Activated CD4-positive, alpha-beta T cell treated with anti-CD3 and anti-CD28 coated beads, Interleukin-2, amount 50 U/mL, for 24 hours (primary cell): ENCODE measurements at regions not wholly inside any gene's neighbourhood (a gene's known extent, or its start where the extent isn't known, plus 50 kb on each side); places are given as distances from the start of the nearest gene placed in this dataset.
"Not testable (repeated sequence)": the region's sequence is repeated elsewhere in the genome, so short reads cannot be mapped to it uniquely, and the experiment has no call there.

Experiments used
- DNase-seq, 2 donors: peaks; one replicate each; pipeline ENCODE4 v3.0.0-alpha.2; 2020; ENCODE audit warnings: low read depth in 1 of 2, low spot score in 1 of 2

DNA sequence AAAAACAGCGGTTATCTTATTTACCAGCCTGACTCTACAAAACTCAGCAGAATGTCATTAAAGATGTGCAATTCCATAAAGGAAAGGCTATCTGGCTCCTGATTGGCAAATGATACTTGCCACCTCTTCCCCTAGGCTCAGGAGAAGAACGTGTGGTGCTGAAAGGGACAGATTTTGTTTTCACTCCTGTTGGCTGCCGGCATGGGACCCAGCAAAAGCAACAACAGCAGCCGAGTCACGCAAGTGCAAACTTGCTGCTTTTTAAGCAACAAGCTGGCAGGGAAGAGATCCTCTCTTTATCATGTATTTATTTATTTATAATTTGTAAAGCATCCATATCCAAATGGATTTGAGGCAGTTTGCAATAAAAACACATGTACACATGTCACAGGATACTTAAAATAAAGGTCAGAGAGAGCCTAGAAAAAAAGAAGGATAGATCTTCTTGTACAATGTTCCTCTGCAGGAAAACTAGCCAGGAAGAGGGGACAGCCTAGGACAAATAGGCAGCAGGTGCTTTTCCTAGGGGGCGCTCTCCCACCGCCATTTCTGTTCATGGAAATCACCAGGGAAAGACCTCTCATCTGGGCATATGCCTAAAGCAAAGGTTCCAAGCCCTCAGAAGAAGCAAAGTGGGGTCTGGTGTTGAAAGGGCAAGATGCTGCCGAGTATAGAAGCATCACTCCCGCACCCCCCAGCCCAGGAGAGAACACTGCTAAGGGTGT is 799.3 kb downstream of the BCL11A start:
- DNase-seq = no peak

DNA sequence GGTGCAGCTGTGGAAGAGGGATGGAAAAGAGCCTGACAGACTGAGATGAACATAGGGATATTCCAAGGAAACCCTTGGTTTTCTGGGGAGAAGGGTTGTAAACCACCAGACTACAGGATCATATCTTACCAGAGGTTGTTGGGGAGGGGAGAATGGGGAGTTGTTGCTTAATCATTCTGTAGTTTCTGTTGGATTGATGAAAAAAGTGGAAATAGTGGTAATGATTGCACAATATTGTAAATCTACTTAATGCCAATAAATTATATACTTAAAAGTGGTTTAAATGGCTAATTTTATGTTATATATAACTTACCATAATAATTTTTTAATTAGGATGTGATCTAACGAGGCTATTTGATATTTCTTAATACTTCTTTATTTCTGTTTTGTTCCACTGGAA is 800.9 kb downstream of the BCL11A start:
- no peak for DNase-seq

DNA sequence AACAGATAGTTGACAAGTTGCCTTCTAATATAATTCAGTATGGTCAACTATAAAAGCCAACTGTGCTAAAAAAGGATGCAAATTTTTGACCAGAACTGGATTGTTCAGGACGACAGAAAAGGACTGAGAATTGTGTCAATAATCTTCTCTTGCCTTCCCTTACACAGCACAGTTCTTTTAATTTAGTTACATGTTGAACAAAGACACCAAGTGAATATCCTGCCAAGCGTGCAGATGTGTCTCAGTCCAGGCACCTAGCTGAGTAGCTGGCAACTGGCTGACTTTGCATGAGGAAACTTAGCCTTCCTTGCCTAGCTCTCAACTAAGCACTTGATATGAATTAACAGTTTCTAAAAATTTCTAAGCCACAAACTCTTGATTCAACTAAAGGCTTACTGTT is 801.4 kb downstream of the BCL11A start:
- DNase-seq = no peak

DNA sequence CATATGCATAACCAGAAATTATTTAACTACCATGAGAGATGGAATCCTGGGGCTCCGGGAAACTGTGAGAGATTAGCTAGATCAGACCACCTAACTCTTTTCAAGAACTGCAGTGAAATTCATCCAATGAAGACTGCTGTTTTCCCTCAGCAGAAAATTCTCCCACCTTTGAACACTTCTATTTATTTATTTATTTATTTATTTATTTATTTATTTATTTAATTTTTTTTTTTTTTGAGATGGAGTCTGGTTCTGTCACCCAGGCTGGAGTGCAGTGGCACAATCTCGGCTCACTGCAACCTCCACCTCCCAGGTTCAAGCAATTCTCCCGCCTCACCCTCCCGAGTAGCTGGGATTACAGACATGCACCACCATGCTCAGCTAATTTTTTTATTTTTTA is 802.2 kb downstream of the BCL11A start:
- DNase-seq = not testable (repeated sequence)

DNA sequence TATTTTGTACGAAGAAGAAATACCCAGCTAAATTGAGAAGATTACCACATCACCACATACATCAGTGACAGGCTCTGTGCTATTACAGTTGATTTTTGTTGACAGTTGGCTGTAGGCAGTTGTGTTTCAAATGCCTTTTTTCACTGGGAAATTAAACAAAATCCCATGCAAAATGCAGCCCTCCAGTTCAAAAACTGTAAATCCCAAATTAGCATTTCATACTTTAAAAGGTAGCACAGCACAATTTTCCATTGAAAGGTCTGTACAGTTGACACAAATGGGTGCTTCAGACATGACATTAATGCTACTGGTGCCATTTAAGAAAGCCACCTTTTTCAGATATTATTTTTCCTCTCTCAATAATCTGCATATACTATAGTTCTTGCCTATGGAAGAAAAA is 807.2 kb downstream of the BCL11A start:
- no peak for DNase-seq

DNA sequence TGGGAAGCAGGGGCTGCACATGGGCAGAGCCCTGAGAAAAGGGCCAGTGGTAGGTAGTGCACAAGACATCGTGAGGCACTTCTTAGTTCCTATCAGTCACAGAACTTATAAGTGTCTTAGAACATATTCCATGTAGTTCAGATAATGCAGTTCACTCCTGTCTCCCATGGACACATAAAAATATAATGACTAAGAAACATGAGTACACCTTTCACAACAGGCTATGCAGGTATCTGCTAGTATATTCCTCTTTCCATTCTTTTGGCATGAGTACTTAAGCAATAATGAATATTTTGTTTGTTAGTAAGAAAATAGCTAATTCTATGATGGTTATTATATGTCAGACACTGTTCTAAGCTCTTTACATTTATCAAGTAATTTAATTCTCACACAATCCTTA is 808.4 kb downstream of the BCL11A start:
- DNase-seq = no peak

DNA sequence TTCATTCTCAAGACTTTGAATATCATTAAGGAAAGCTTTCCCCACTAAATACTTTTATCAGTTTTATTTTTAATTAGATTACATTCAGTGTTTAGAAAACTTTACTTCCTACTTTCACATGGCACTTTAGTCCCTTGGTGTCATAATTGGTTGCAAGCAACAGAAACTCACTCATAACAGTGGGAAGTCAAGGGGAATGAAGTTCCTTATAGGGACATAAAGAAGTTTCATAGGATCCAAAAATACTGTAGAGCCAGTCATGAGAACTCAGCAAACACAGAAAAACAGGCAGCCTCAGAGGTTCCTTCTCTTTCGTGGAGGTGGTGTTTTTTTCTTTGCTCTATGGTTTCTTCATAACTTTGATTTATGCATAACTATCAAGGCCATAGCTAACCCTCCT is 809.0 kb downstream of the BCL11A start:
- DNase-seq = no peak

DNA sequence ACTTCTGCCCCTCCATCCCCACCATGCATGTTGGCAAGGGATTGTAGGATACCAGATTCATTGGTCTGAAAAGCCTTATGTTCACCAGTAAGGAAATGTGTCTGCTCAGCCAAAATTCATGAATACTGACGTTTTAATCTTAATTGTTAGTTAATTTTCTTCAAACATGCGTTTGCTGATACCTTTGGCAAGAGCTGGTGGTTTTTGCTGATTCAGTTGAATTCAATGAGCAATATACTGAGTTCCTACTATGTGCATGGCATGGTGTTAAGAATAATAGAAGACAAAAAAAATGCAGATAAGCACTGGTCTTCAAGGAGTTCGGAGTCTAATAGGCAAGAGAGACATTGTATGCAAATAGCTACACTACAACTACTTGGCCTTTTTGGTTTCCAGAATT is 811.6 kb downstream of the BCL11A start:
- no peak for DNase-seq

DNA sequence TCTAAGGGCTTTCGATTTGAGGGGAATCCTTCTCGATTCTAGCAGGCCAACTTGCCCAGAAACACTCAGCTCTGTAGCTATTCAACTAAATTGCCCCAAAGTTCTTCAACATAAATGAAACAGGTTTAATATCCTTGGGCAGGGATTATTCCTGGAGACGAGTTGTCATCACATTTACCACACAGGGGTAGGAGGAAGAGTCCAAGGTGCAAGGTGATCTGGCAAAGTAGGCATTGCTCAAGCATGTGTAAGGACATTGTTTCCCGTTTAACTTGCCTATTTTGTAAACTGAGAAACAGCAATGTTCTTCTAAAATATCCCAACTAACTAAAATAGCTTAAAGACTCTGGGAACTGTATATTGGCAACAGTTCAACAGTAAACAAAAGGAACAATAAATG is 814.3 kb downstream of the BCL11A start:
- DNase-seq = no peak

DNA sequence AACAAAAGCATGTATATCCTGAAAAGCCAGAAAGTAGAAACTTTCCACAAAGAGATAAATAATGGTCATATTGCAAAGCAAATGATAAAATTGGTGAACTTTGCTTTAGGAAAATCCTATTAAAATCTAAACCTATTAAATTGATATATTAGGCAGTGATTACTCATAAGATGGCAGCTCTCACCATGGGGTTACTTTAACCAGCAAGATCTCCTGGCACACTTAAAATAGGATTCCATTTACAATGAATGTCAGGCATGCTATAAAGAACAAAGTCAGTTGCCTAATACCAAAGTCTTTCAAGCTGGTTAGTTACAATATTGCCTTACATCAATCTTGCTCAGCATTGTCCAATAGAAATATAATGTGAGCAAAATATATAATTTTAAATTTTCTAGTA is 816.2 kb downstream of the BCL11A start:
- DNase-seq = no peak

DNA sequence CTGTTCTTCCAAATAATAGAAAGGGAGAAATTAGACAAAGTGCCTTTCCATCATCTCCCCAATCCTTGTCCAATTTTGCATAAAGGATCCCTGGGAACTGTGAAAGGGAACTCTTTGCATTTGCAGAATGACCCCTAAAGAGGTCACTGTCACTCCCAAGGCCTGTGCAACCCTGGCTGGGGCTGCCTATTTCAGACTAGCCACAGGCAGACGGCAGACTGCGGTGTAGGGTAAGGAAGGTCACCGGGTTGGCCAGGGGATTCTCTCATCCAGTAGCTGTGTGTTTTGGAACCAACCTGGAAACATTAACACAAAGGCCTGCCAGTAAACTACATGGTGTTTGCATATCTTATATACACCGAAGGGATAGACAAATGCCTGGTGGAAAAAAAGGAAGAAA is 818.7 kb downstream of the BCL11A start:
- no peak for DNase-seq

DNA sequence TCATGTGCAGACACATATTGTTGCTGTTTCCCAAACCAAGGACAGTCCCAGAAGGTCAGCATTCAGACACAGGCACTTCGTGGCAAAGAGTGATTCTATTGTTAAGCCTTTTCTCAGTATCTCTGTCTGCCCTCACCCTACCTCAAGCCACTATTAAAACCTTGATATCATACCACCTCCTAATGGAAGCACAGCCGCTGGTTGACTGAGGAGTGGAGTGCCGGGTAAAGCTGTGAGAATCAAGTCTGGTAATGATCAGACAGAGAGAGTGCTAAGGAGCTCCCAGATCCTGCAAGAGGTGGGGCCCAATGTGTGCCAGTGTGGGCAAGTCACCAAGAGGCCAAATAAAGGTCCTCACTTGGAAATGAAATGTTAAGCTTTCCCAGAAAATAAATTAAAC is 819.5 kb downstream of the BCL11A start:
- no peak for DNase-seq

DNA sequence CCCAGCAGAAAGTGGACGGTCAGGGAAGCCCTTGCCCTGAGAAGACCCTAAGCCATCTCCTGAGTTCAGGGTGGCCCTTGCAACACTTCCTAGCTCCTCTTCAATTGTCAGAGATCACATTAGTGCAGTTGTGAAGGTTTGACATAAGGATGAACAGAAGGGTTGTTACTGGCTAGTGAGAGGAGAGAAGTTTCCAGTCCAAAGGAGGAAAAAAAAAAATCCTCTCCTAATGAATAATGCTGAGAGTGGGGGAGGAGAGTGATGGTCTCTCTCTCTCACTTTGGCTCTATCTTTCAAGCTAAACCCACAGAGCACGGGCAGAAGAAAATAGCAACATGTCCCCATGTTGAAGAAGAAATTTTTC is 819.9 kb downstream of the BCL11A start:
- no peak for DNase-seq

DNA sequence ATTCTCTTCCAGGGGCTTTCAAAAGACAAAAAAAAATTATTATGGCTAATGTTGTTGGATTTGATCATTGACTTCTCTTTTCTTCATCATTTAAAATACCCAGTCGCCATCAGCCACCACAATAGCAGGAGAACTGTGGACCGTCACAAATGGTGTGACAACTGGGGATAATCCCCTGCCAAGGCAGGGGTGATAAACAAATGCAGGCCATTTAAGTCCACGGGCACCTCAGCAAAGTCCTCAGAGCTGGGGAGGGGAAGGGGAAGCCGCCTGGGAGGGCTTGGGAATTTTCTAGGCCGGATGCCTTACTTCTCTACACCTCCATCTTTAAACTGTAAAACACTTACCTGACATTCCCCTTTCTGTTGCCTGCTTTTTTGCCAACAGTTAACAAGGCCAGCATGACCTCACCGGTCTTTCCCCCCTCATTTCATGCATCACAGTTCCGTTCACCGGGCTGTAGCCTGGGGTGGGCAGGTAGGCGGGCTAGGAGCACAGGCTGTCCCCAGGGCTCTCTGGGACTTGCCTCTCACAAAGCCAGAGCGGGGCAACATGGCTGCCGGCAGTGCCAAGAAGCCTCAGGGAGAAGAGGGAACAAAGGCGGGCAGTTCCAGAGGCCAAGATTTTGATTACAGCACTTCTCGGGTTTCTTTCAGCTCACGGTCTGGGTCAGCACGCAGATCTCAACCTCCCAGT is 820.4 kb downstream of the BCL11A start:
- DNase-seq = no peak

DNA sequence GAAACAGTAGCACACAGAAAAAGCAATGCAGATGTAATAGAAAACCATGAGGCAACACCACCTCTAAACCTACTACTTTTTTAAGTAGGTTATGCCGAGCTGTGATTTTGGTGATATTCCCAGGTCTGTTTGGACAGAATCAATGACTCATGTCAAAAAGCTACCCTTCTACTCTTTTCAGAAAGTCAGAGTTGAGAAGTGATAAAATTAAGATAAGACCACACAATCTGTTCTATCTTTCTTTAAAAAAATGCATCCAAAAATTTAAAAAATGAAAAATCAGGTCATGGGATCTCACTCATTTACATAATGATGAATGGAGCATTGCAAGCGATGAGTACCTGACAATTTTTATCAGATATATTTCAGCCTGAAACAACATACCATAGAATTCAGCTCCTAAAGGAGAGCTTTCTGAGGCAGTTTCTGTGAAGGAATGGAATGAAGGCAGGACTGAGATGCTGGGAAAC is 826.3 kb downstream of the BCL11A start:
- DNase-seq = no peak

DNA sequence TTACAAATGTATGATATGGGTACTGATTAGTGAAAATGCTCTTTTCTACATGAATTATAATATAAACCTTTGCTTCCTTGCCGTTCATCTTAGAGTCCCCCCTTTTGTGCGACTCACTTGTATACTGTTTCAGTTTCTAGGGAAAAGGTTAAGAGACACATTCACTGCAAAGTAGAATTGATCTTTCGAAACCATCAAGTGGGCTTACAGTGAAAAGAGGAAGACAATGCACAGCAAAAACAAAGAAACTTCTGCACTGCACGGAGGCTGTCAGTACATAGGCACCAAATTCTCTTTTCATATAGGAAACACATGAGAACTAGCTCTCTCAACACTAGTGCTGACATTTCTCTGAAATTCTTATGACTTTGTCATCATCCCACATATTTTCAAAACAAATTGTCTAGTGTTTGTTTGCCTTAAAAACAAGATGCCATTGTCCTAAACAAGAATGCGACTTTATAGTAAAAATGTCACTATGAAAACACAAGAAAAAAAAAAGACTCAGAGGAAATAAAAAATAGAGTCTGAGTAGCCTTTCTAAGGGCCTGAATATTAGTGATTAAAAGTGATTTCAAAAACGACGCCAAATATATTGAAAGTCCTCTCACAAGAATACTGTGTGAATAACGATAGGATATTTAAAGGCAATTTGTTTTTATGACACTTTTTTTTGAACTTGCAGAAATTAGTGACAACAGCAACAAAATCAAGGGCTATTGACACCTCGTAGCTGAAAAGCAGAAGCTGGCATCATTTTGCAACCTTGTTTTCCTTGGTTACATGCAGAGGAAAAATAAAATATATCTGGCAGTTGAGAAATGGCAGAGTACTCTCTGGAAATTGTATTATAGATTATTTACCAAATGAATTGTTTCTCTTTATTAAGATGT is 827.0 kb downstream of the BCL11A start:
- no peak for DNase-seq

DNA sequence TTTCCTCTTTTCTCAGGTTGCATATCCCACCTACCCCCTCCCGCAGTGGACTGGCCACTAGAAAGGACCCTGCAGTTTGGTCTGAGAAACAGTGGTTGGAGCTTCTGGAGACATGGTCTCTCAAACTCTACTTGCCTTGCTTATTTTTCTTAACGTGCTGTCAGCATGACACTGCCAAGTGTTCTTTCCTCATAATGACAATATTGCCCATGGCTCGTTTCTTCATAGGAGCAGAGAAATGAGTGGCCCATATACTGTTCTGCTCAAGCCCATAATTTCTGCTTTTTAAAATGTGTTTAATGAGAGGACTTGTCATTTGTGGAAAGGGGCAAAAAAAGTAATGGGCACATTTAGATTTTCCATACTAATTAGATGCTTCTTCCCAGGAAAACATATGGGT is 828.7 kb downstream of the BCL11A start:
- DNase-seq = no peak

DNA sequence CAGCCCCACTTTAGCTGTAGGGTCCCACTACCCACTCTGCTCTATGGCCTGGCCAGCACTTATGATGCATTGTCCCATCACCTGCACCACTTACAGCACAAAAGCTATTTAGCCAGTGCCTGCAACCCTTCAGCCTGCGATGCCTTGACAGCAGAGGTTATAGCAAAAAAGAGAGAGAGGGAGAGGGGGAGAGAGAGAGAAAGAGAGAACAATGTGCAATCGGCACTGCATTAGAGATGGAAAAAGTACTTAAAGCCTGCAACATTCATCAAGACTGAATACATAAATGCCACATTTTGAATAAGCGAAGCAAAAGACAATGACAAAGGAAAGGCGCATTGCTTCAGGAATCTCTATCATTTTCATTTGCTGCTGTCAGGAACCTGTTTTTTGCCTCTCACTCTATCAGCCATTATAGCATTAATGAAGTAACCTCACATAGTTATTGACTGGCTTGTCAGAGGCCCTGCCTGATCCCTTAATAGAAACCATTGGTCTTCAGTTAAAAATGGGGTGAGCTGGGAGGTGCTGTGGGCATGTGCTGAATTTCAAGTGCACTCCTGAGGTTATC is 833.1 kb downstream of the BCL11A start:
- no peak for DNase-seq

DNA sequence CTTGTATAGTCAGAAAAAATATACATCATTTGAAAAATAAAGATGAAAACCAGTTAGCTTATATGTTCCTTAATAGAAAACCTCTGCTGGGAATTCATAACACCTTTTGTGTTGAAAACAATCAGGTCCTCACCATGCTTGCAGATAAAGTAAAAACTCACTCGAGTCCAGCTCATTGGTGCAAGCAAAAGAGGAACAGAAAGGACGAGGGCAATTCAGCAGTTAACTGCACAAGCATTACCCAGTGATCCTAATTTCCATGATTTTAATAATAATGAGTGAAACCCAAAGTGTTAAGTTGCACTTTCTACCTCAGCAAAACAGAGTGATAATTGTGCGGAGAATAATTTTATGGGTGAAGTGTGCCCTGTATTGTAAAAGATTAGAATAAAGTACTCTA is 839.9 kb downstream of the BCL11A start:
- no peak for DNase-seq

DNA sequence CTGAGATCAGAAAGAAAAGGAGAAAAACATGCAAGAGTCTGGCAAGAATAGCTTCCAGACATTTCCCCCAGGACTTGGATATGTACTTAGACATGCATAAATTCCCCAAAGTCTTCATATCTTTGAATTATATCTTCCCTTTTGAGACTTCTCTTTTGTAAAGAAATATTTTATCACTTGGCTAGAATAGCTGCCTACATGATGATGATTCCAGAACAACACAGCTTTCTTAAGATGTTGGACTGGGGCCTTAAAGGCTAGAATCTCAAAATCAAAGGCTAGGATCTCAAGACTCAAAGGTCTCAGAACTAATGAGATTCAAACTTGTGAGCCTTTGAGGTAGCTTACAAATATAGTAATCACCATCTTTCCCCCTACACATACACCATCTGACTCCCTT is 842.3 kb downstream of the BCL11A start:
- DNase-seq = no peak

DNA sequence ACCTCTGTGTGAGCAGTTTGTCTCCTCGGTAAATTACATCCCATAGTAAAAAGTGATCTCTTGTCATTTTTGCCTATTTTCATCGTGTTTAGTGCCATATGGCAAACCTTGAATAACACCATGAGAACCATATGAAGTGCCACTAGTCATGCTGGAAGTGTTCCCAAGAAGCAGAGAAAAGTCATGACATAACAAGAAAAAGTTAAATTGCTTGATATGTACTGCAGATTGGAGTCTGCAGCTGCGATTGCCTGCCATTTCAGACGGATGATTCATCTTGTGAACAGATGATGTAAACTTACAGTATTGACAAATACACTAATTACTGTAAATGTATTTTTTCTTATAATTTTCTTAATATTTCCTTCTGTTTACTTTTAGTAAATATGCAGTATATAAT is 846.7 kb downstream of the BCL11A start:
- DNase-seq = no peak

DNA sequence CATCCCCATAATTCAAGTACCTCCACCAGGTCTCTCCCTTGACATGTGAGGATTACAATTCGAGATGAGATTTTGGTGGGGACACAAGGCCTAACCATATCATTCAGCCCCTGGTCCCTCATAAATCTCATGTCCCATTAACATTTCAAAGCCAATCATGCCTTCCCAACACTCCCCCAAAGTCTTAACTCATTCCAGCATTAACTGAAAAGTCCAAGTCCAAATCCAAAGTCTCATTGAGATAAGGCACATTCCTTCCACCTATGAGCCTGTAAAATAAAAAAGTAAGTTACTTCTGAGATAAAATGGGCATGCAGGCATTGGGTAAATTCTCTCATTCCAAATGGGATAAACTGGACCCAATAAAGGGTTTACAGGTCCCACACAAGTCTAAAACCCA is 849.7 kb downstream of the BCL11A start:
- no peak for DNase-seq
